OCI-LY1 (cell line): ENCODE measurements at regions not wholly inside any gene's neighbourhood (a gene's known extent, or its start where the extent isn't known, plus 50 kb on each side); places are given as distances from the start of the nearest gene placed in this dataset.

ENCODE experiments used
- H2AFZ ChIP-seq: fragments of 200-600 bp; sonication (generic), shearing (Covaris generic); 2 replicates; pipeline ENCODE4 v1.6.0; 2014; ENCODE audit warnings: antibody characterized with exemption, mild to moderate bottlenecking, low read length
- H3F3A ChIP-seq: fragments of 200-600 bp; sonication (generic), shearing (Covaris generic); 2 replicates; pipeline ENCODE4 v1.6.0; 2014; ENCODE audit warnings: mild to moderate bottlenecking, antibody characterized with exemption, low read length, moderate library complexity; ENCODE audit not compliant: insufficient read depth
- H3K27ac ChIP-seq: fragments of 200-600 bp; sonication (generic); 2 replicates; pipeline ENCODE4 v1.5.1; 2014; ENCODE audit warnings: low read length, mixed run types, mild to moderate bottlenecking, low read depth; ENCODE audit not compliant: poor library complexity, severe bottlenecking
- H3K27me3 ChIP-seq: fragments of 200-600 bp; sonication (generic); 2 replicates; pipeline ENCODE4 v1.6.0; 2014; ENCODE audit warnings: antibody characterized with exemption, mild to moderate bottlenecking, low read length, moderate library complexity; ENCODE audit not compliant: insufficient read depth
- H3K36me3 ChIP-seq: fragments of 200-600 bp; sonication (generic); 2 replicates; pipeline ENCODE4 v1.6.1; 2014; ENCODE audit warnings: mild to moderate bottlenecking, antibody characterized with exemption, low read length, moderate library complexity, mixed read lengths; ENCODE audit not compliant: insufficient read depth
- H3K4me1 ChIP-seq: fragments of 200-600 bp; sonication (generic); 2 replicates; pipeline ENCODE4 v1.5.1; 2014; ENCODE audit warnings: mild to moderate bottlenecking, low read length, moderate library complexity; ENCODE audit not compliant: insufficient read depth, severe bottlenecking
- H3K4me2 ChIP-seq: fragments of 200-600 bp; sonication (generic), shearing (Covaris generic); 2 replicates; pipeline ENCODE4 v1.6.1; 2014; ENCODE audit warnings: low read length
- H3K4me3 ChIP-seq: fragments of 200-600 bp; sonication (generic); 2 replicates; pipeline ENCODE4 v1.5.1; 2014; ENCODE audit warnings: low read length, low read depth, mild to moderate bottlenecking, mixed read lengths; ENCODE audit not compliant: poor library complexity, severe bottlenecking
- H3K79me2 ChIP-seq: fragments of 200-600 bp; shearing (Covaris generic); 2 replicates; pipeline ENCODE4 v1.6.1; 2016; ENCODE audit warnings: mixed run types, low read length, mixed read lengths; ENCODE audit not compliant: insufficient read depth
- H3K9ac ChIP-seq: fragments of 200-600 bp; sonication (generic), shearing (Covaris generic); 2 replicates; pipeline ENCODE4 v1.6.1; 2014; ENCODE audit warnings: mild to moderate bottlenecking, low read length, mixed read lengths
- H3K9me2 ChIP-seq: fragments of 200-600 bp; sonication (generic), shearing (Covaris generic); 2 replicates; pipeline ENCODE4 v1.6.1; 2014; ENCODE audit warnings: low read depth, mild to moderate bottlenecking, low read length, mixed read lengths
- H3K9me3 ChIP-seq: fragments of 200-600 bp; shearing (Covaris generic); 2 replicates; pipeline ENCODE4 v1.6.1; 2014; ENCODE audit warnings: low read length, mixed read lengths
- H4K20me1 ChIP-seq: fragments of 200-600 bp; sonication (generic), shearing (Covaris generic); 2 replicates; pipeline ENCODE4 v1.6.0; 2016; ENCODE audit warnings: mild to moderate bottlenecking, low read length; ENCODE audit not compliant: insufficient read depth
- EZH2 ChIP-seq: fragments of 200-600 bp; sonication (generic), shearing (Covaris generic); IDR thresholded peaks from 2 replicates; pipeline ENCODE4 v1.8.0; 2017; ENCODE audit warnings: borderline replicate concordance, mixed run types, mild to moderate bottlenecking, antibody characterized with exemption, low read length, moderate library complexity, mixed read lengths
- TF ChIP-seq, protein P1 (sequence below): fragments of 200-600 bp; sonication (generic), shearing (Covaris generic); IDR thresholded peaks from 2 replicates; pipeline ENCODE4 v1.5.1; 2017; ENCODE audit warnings: mild to moderate bottlenecking, antibody characterized with exemption, low read length, moderate library complexity, mixed read lengths

DNA sequence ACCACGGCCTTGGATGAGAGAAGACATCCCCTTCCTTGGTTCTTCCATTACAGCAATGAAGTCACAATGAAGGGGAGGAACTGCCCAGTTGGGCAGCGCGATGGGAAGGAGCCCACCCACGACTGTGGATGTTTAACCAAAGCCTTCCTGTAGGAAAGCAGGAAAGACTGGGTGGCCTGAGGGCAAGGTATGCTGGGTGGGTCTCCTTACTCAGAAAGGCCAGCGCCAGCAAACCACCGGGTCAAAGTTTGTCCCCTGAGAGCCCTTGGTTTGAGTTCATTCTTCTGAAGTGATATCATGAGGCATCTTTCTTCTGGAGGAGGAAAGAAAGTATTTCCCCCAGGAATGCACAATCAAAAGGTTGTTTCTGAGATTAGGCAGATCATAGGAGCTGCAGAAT lies 105.2 kb downstream of the C16orf95 start:
- TF ChIP-seq EZH2 = no peak
- TF ChIP-seq, protein P1, sequence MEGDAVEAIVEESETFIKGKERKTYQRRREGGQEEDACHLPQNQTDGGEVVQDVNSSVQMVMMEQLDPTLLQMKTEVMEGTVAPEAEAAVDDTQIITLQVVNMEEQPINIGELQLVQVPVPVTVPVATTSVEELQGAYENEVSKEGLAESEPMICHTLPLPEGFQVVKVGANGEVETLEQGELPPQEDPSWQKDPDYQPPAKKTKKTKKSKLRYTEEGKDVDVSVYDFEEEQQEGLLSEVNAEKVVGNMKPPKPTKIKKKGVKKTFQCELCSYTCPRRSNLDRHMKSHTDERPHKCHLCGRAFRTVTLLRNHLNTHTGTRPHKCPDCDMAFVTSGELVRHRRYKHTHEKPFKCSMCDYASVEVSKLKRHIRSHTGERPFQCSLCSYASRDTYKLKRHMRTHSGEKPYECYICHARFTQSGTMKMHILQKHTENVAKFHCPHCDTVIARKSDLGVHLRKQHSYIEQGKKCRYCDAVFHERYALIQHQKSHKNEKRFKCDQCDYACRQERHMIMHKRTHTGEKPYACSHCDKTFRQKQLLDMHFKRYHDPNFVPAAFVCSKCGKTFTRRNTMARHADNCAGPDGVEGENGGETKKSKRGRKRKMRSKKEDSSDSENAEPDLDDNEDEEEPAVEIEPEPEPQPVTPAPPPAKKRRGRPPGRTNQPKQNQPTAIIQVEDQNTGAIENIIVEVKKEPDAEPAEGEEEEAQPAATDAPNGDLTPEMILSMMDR = no peak

GRCh38 chr16:87213536-87213935 lies 103.7 kb downstream of the C16orf95 start:
- Histone ChIP-seq H3F3A (no peaks in the 10 kb centered on the region), H3K9me3 (no peaks in the 10 kb centered on the region), H3K36me3 (no peaks in the 10 kb centered on the region), H3K9ac (no peak overlapping the region), H4K20me1 (no peaks in the 10 kb centered on the region), H3K4me1 (no peaks in the 10 kb centered on the region), H2AFZ (no peak overlapping the region), H3K27me3 (no peaks in the 10 kb centered on the region), H3K79me2 (no peaks in the 10 kb centered on the region), H3K9me2 (no peaks in the 10 kb centered on the region), H3K4me3 (no peak overlapping the region), H3K27ac (no peak overlapping the region), H3K4me2 (no peak overlapping the region)
- TF ChIP-seq, protein P1 = no peak
- no peak for TF ChIP-seq EZH2

More for the DNA sequence above, 105.2 kb downstream of the C16orf95 start:
- no peaks in the 10 kb centered on the region for H3K4me1 ChIP-seq
- no peak overlapping the region for H3K4me3 ChIP-seq
- no peak overlapping the region for H3K4me2 ChIP-seq
- no peaks in the 10 kb centered on the region for H3K9me3 ChIP-seq
- H3K27ac ChIP-seq = no peak overlapping the region
- no peaks in the 10 kb centered on the region for H3F3A ChIP-seq
- no peak overlapping the region for H2AFZ ChIP-seq
- H4K20me1 ChIP-seq = no peaks in the 10 kb centered on the region
- H3K36me3 ChIP-seq = no peaks in the 10 kb centered on the region
- H3K79me2 ChIP-seq = no peaks in the 10 kb centered on the region
- H3K9ac ChIP-seq = no peak overlapping the region
- no peaks in the 10 kb centered on the region for H3K27me3 ChIP-seq
- H3K9me2 ChIP-seq = no peaks in the 10 kb centered on the region

DNA sequence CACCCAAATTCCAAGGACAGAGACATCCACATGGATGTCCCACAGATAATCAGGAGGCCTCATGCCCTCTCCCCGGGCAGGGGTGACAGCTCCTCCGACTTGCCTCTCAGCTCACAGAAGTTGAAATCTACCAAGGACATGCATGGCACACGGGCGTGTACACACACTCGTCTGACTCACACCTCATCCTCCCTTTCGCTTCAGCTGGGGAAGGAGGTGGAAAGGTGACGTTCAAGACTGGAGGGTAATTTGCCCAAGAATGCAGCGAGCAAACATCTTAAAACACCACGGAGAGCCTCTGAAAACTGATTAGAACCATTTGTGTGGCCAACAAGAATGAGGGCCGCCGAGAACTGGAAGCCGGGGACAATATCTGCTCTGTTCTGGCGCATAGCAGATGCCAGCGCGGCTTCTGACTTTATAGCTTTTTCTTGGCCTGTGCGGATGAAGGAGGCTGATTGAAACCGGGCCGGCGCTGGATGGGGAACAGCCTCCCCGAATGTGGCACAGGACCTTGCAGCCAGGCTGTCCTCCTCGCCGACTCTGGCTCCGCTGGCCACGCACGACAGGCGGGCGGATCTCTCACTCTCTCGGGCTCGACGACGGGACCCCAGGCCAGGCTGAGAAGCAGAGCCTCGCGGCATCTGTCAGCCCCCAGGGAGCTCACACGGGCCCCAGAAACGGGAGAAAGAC lies 100.9 kb downstream of the C16orf95 start:
- TF ChIP-seq, protein P1 = no peak
- no peak for TF ChIP-seq EZH2
- H3K9me2 ChIP-seq = no peaks in the 10 kb centered on the region
- no peak overlapping the region for H3K9ac ChIP-seq
- no peaks in the 10 kb centered on the region for H3K4me1 ChIP-seq
- H3K79me2 ChIP-seq = no peaks in the 10 kb centered on the region
- no peaks in the 10 kb centered on the region for H3K9me3 ChIP-seq
- no peaks in the 10 kb centered on the region for H4K20me1 ChIP-seq
- no peak overlapping the region for H3K4me2 ChIP-seq
- no peak overlapping the region for H3K4me3 ChIP-seq
- no peak overlapping the region for H3K27ac ChIP-seq
- no peaks in the 10 kb centered on the region for H3F3A ChIP-seq
- H2AFZ ChIP-seq = no peak overlapping the region
- no peaks in the 10 kb centered on the region for H3K36me3 ChIP-seq
- no peaks in the 10 kb centered on the region for H3K27me3 ChIP-seq
